ENCODE measurements at regions not wholly inside any gene's neighbourhood (a gene's known extent, or its start where the extent isn't known, plus 50 kb on each side); places are given as distances from the start of the nearest gene placed in this dataset.

GRCh38 chr10:90326498-90327267, 531.2 kb downstream of the HTR7 start:
- no peak overlapping the region for H3K27ac Mint-ChIP-seq
- H3K4me1 Mint-ChIP-seq (ENCODE audit: unreplicated experiment) = peaks cover 8% of the 10 kb centered on the region
- TF ChIP-seq, protein P1, sequence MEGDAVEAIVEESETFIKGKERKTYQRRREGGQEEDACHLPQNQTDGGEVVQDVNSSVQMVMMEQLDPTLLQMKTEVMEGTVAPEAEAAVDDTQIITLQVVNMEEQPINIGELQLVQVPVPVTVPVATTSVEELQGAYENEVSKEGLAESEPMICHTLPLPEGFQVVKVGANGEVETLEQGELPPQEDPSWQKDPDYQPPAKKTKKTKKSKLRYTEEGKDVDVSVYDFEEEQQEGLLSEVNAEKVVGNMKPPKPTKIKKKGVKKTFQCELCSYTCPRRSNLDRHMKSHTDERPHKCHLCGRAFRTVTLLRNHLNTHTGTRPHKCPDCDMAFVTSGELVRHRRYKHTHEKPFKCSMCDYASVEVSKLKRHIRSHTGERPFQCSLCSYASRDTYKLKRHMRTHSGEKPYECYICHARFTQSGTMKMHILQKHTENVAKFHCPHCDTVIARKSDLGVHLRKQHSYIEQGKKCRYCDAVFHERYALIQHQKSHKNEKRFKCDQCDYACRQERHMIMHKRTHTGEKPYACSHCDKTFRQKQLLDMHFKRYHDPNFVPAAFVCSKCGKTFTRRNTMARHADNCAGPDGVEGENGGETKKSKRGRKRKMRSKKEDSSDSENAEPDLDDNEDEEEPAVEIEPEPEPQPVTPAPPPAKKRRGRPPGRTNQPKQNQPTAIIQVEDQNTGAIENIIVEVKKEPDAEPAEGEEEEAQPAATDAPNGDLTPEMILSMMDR (conservative IDR thresholded peaks at IDR 0.05) = no peak
- peaks cover 4% of the 10 kb centered on the region for H3K9me3 Mint-ChIP-seq
- no peaks in the 10 kb centered on the region for H3K36me3 Mint-ChIP-seq
- H3K27me3 Mint-ChIP-seq = no peaks in the 10 kb centered on the region
- DNase-seq (ENCODE audit: extremely low spot score, unreplicated experiment) = no peak
- no peak overlapping the region for H3K4me3 Mint-ChIP-seq

DNA sequence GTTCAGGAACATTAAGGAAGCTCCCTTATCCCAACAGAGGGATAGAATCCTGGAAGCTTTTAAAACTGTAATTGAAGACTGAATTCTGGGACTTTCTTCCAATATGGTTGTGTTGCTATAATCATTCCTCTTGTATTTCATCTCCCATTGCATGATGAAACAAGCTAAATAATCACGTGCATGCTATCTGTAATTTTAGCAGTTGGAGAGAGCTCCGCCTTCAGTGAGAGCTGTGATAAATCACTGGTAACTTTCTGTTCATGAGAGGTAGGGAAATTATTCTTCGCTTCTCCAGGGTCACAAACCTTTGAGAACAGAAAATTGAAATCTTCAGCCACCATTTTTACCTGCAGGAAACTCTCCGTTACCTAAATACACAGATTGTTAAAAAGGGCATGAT, 530.2 kb downstream of the HTR7 start:
- no peak overlapping the region for H3K4me3 Mint-ChIP-seq
- peaks cover 4% of the 10 kb centered on the region for H3K9me3 Mint-ChIP-seq
- H3K27ac Mint-ChIP-seq = no peak overlapping the region
- TF ChIP-seq, protein P1 (conservative IDR thresholded peaks at IDR 0.05) = no peak
- no peaks in the 10 kb centered on the region for H3K27me3 Mint-ChIP-seq
- peaks cover 8% of the 10 kb centered on the region for H3K4me1 Mint-ChIP-seq (ENCODE audit: unreplicated experiment)
- no peaks in the 10 kb centered on the region for H3K36me3 Mint-ChIP-seq
- DNase-seq (ENCODE audit: extremely low spot score, unreplicated experiment) = no peak

DNA sequence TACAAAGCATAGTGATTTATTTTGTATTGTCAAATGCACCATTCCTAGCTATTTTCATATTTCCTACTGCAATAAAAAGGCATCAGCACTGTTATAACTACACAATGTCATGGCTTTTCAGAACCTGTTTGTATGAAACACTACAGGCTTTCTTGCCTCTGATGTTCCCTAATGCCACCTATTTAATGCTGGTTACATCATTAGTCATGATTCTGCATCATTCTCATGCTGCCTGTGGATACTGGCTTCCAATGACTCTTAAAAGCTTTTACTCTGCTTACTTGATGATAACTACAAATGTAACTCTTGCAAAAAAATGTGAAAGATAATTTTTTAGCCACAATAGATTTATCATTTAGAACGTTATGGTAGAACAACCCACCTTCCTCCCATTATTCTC, 529.4 kb downstream of the HTR7 start:
- Mint-ChIP-seq H3K4me1 (ENCODE audit: unreplicated experiment) (peaks cover 8% of the 10 kb centered on the region), H3K9me3 (peaks cover 4% of the 10 kb centered on the region), H3K36me3 (no peaks in the 10 kb centered on the region), H3K4me3 (no peak overlapping the region), H3K27me3 (peaks cover 2% of the 10 kb centered on the region), H3K27ac (no peak overlapping the region)
- TF ChIP-seq, protein P1 (conservative IDR thresholded peaks at IDR 0.05) = no peak
- DNase-seq (ENCODE audit: extremely low spot score, unreplicated experiment) = no peak

- H3K9me3 Mint-ChIP-seq = peaks cover 4% of the 10 kb centered on the region
- DNase-seq (ENCODE audit: extremely low spot score, unreplicated experiment) = no peak
- TF ChIP-seq, protein P1 (conservative IDR thresholded peaks at IDR 0.05) = no peak
- no peaks in the 10 kb centered on the region for H3K36me3 Mint-ChIP-seq
- H3K27ac Mint-ChIP-seq = no peak overlapping the region
- H3K4me3 Mint-ChIP-seq = no peak overlapping the region
- peaks cover 8% of the 10 kb centered on the region for H3K4me1 Mint-ChIP-seq (ENCODE audit: unreplicated experiment)
- H3K27me3 Mint-ChIP-seq = peaks cover 2% of the 10 kb centered on the region
These were observed 528.9 kb downstream of the HTR7 start for GRCh38 chr10:90328896-90329295.

DNA sequence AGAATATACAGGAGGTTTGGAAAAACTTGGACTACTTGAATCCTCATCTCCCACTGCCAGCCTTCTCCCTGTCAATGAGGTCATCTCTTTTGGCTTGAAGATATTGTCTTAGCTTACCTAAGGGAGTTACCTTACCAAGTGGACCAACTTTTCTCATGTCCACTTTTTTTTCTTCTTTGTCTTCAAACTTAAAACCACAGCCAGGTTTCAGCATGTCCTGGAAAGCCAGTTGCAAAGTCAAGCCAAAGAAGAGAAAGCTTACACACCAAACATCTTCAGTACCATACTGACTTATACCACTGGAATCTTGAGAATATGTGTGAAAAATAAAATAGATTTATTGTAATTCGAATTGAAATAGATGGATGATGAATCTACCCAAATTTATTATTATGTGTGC, 520.5 kb downstream of the HTR7 start:
- Mint-ChIP-seq H3K4me3 (no peak overlapping the region), H3K9me3 (no peaks in the 10 kb centered on the region), H3K36me3 (no peaks in the 10 kb centered on the region), H3K27ac (no peak overlapping the region), H3K4me1 (ENCODE audit: unreplicated experiment) (no peaks in the 10 kb centered on the region), H3K27me3 (peaks cover 12% of the 10 kb centered on the region)
- TF ChIP-seq, protein P1 (conservative IDR thresholded peaks at IDR 0.05) = no peak
- DNase-seq (ENCODE audit: extremely low spot score, unreplicated experiment) = no peak

All from type B pancreatic cell (in vitro differentiated cells).